Astrocyte of the cerebellum (primary cell): ENCODE measurements at regions not wholly inside any gene's neighbourhood (a gene's known extent, or its start where the extent isn't known, plus 50 kb on each side); places are given as distances from the start of the nearest gene placed in this dataset.

Source experiments
- DNase-seq: peaks from one replicate; pipeline ENCODE4 v3.0.0-alpha.2; 2011; ENCODE audit warnings: low read depth
- H3K4me3 ChIP-seq: 2 replicates; pipeline ENCODE4 v1.5.1; 2011; ENCODE audit warnings: mild to moderate bottlenecking, low read depth, low read length, moderate library complexity
- CTCF ChIP-seq: IDR thresholded peaks from 2 replicates; pipeline ENCODE4 v1.5.1; 2012; ENCODE audit warnings: low read length, low read depth, moderate library complexity, mild to moderate bottlenecking; ENCODE audit errors: missing control alignments
- in situ Hi-C: cut with HindIII; loops from 2 replicates; pipeline ENCODE4 v1.10.0; 2017; ENCODE audit warnings: low sequenced_read_pairs

DNA sequence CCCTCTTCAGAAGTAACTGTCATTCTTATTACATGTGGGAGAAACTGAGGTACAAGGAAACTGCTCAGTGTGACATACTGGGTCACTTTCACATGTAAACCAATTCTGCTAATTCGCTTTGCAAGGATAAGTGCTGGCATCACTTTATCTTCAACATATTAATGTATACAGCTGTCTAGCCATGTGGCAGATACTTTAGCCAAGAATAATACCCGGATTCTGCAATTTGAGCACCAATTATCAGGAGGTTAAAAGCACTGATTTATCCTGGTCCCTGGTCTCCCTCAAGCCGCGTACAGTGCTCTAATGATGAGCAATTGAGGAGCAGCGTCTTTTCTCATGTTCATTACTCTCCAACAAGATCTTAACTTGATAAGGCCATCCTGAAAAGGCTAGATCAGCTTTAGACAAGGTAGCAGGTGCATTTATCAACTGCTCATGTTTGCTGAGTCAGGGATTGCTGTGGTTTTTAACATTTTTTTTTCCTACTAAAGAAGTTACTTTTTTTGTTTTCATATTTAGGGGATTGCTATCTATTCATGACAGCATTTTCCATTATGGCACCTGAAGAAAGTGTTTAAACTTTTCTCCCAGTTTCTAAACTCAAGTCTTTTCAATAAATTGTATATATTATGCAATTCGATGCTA is 1066.3 kb upstream of the MAP3K7 start:
- H3K4me3 ChIP-seq: no peak overlapping the region
- TF ChIP-seq CTCF: no peak
- in situ Hi-C loops: no loop called here
- DNase-seq: no peak

DNA sequence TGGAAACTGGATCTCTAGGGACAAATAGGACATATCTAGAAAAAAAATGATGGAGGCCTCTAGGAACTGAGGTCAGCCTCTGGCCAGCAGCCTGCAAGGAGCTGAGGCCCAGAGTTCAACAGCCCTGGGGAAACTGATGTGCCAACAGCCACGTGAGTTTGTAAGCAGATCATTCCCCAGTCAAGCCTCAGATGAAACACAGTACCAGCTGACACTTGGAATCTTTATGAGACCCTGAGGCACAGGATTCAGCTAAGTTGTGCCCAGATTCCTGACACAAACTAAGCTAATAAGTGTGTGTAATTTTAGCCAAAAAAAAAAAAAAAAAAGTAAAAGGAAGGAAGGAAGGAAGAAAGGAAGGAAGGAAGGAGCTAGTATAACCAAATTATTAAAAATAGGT is 1059.8 kb upstream of the MAP3K7 start:
- in situ Hi-C loops: no loop called here
- no peak overlapping the region for H3K4me3 ChIP-seq
- no peak for TF ChIP-seq CTCF
- DNase-seq: no peak

DNA sequence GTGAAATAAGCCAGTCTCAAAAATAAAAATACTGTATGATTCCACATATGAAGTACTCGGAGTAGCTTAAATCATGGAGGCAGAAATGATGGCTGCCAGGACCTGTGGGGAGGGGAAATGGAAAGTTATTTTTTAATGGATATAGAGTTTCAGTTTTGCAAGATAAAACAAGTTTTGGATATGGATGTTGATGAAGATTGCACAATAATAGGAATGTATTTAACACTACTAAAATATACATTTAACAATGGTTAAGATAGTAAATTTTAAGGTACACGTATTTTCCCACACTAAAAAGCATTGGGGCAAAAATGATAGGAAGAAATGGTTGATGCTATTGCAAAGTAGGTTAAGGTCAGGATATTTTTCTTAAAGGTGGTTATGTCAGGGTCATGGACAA is 1058.9 kb upstream of the MAP3K7 start:
- DNase-seq: no peak
- H3K4me3 ChIP-seq: no peak overlapping the region
- in situ Hi-C loops: no loop called here

DNA sequence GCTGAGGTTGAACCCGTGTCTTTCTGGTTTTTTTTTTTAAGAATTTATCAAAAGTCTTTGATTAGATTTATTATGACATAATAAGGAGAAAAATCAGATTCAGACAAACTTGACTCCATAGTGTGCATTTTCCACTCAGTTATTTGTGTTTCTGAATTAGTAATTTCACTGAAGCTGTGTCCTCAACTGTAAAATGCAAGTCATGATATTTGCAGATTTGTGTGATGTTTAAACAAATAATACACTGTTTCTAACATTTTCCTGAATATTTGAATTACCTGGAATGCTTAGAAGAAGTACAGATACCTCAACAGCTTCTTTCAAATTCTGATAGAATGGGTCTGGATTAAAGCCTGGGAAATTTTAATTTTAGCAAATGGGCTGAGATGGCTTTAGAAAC is 1050.3 kb upstream of the MAP3K7 start:
- in situ Hi-C loops: no loop called here
- DNase-seq: no peak
- no peak for TF ChIP-seq CTCF
- H3K4me3 ChIP-seq: no peak overlapping the region

More for the DNA sequence above, 1058.9 kb upstream of the MAP3K7 start:
- TF ChIP-seq CTCF: no peak

DNA sequence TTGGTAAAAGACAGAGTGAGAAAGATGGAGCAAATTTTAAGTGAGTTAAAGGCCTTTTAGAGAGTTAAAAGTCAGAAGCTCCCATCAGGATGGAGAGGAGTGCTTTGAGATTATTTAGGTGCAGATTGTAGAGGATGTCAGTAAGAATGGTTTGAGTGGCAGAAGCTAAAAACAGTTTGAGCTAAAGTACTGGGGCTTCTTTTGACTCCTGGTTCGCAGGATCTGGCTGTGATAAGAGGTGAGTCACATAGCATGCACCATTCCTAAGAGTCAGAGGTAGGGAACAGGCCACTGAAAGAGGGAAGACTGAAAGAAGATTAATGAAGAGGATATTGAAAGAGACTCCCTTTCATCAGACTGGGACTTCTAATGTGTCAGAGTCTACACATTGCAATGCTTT is 1047.9 kb upstream of the MAP3K7 start:
- H3K4me3 ChIP-seq: no peak overlapping the region
- in situ Hi-C loops: no loop called here
- TF ChIP-seq CTCF: no peak
- no peak for DNase-seq

DNA sequence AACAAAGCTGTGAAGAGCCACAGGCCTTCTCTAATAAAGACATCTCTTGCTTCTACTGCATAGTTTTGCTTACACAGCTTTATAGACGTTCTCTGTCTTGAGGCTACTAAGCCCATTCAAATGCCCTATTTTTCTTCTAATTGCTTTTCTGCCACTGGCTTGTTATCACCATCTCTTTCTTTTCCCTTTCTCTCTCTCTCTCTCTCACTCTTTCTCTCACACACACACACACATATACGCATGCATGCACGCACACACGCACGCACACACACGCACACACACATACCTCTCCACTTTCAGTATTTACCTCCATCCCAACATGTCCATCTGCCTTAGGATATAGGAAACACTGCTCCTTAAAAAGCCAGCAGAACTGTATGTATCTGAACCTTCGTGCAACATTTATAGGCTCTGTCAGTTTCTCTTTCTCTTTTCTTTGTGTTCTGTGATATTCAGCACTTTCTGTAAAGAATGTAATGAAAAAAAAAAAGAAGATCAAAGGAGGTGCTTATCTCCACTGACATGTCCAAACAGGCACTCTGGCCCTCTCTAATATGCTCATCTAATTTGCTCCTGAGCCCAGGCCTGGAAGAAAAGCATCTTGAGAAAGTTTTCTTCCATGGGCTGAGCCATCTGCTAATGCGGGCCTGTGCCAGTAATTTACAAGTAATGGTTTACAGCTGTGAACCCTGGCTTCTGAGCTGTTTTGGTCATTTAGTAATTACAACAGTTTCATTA is 1046.7 kb upstream of the MAP3K7 start:
- TF ChIP-seq CTCF: no peak
- H3K4me3 ChIP-seq: no peak overlapping the region
- in situ Hi-C loops: no loop called here
- DNase-seq: no peak
